HG03045 (cell line): ENCODE measurements at regions not wholly inside any gene's neighbourhood (a gene's known extent, or its start where the extent isn't known, plus 50 kb on each side); places are given as distances from the start of the nearest gene placed in this dataset.

Experiments used
- ATAC-seq: cut with Tn5 transposase; IDR thresholded peaks from one replicate; pipeline ENCODE4 v1.9.1; 2021; ENCODE audit warnings: mild to moderate bottlenecking, moderate library complexity; ENCODE audit not compliant: unreplicated experiment

GRCh38 chrX:76228499-76228898 lies 55.6 kb downstream of the PBDC1 start:
- no peak for ATAC-seq

- no peak for ATAC-seq
Observed at GRCh38 chrX:76248901-76249300, 76.0 kb downstream of the PBDC1 start.

GRCh38 chrX:76253432-76253831 lies 80.6 kb downstream of the PBDC1 start:
- peak; percentile 62 for ATAC-seq

GRCh38 chrX:76279007-76279406 lies 106.1 kb downstream of the PBDC1 start:
- ATAC-seq = no peak
